OCI-LY1 (cell line): ENCODE measurements at regions not wholly inside any gene's neighbourhood (a gene's known extent, or its start where the extent isn't known, plus 50 kb on each side); places are given as distances from the start of the nearest gene placed in this dataset.

Experiments
- CTCF ChIP-seq: fragments of 200-600 bp; sonication (generic), shearing (Covaris generic); IDR thresholded peaks from 2 replicates; pipeline ENCODE4 v1.5.1; 2017; ENCODE audit warnings: mild to moderate bottlenecking, antibody characterized with exemption, low read length, moderate library complexity, mixed read lengths
- EZH2 ChIP-seq: fragments of 200-600 bp; sonication (generic), shearing (Covaris generic); IDR thresholded peaks from 2 replicates; pipeline ENCODE4 v1.8.0; 2017; ENCODE audit warnings: borderline replicate concordance, mixed run types, mild to moderate bottlenecking, antibody characterized with exemption, low read length, moderate library complexity, mixed read lengths

GRCh38 chr1:98075626-98076025 is 154.8 kb upstream of the DPYD start:
- no peak for TF ChIP-seq CTCF
- no peak for TF ChIP-seq EZH2
